IMR-90 (cell line): ENCODE measurements at regions not wholly inside any gene's neighbourhood (a gene's known extent, or its start where the extent isn't known, plus 50 kb on each side); places are given as distances from the start of the nearest gene placed in this dataset.

Source experiments
- ATAC-seq: fragments of 200-7000 bp; cut with Tn5 transposase; 2 replicates; pipeline ENCODE4 v1.9.1; 2020; ENCODE audit warnings: low read depth, mild to moderate bottlenecking, moderate library complexity
- BruUV-seq: library from RNA; stranded (reverse); fragments of 400-500 nt; replicated peaks from 2 replicates; lab custom pipeline; 2021; lab: Mats Ljungman, UMichigan
- CTCF ChIA-PET: fragments of 300-600 bp; formaldehyde crosslinking; extraction: SDS; loops from one replicate; lab custom pipeline; 2021; ENCODE audit warnings: antibody characterized with exemption; lab: Yijun Ruan, JAX
- POLR2A ChIA-PET: fragments of 300-600 bp; sonication (Branson Sonifier 250); formaldehyde crosslinking; loops from one replicate; lab custom pipeline; 2022; ENCODE audit warnings: antibody characterized with exemption; ENCODE audit not compliant: unreplicated experiment; lab: Charles Lee
- DNase-seq: peaks from one replicate; pipeline ENCODE4 v3.0.0; 2013
- H2AFZ ChIP-seq: replicated peaks from 2 replicates; pipeline ENCODE3; 2013; ENCODE audit warnings: low read length, mild to moderate bottlenecking; ENCODE audit not compliant: poor library complexity
- H2AK5ac ChIP-seq: 2 replicates; pipeline ENCODE4 v1.6.1; 2013; ENCODE audit warnings: low read depth, low read length, inconsistent platforms
- H2AK9ac ChIP-seq: replicated peaks from 2 replicates; pipeline ENCODE3; 2013; ENCODE audit warnings: mild to moderate bottlenecking, low read depth, low read length, moderate library complexity; ENCODE audit not compliant: poor library complexity
- H2BK120ac ChIP-seq: 2 replicates; pipeline ENCODE4 v1.6.1; 2013; ENCODE audit warnings: low read depth, low read length, inconsistent platforms
- H2BK15ac ChIP-seq: 3 replicates; pipeline ENCODE4 v1.6.1; 2013; ENCODE audit warnings: low read depth, low read length, inconsistent platforms
- H2BK20ac ChIP-seq: 2 replicates; pipeline ENCODE4 v1.6.1; 2013; ENCODE audit warnings: low read depth, mild to moderate bottlenecking, inconsistent platforms, low read length, moderate library complexity
- H2BK5ac ChIP-seq: 2 replicates; pipeline ENCODE4 v1.6.1; 2013; ENCODE audit warnings: mild to moderate bottlenecking, low read depth, low read length, inconsistent platforms; ENCODE audit not compliant: poor library complexity, severe bottlenecking
- H3K14ac ChIP-seq: replicated peaks from 2 replicates; pipeline ENCODE4 v1.6.1; 2013; ENCODE audit warnings: low read depth, low read length, inconsistent platforms
- H3K18ac ChIP-seq: 2 replicates; pipeline ENCODE4 v1.6.1; 2013; ENCODE audit warnings: low read depth, low read length, control low read depth
- H3K23ac ChIP-seq: 2 replicates; pipeline ENCODE4 v1.6.1; 2013; ENCODE audit warnings: low read depth, low read length, inconsistent platforms
- H3K27ac ChIP-seq: 2 replicates; pipeline ENCODE4 v1.5.1; 2013; ENCODE audit warnings: mild to moderate bottlenecking, control low read depth, low read length; ENCODE audit not compliant: insufficient read depth
- H3K27me3 ChIP-seq: 2 replicates; pipeline ENCODE4 v1.6.1; 2013; ENCODE audit warnings: low read length; ENCODE audit not compliant: control insufficient read depth, insufficient read depth
- H3K36me3 ChIP-seq: 2 replicates; pipeline ENCODE4 v1.6.1; 2013; ENCODE audit warnings: low read length, mixed read lengths; ENCODE audit not compliant: control insufficient read depth, insufficient read depth
- H3K4ac ChIP-seq: 2 replicates; pipeline ENCODE4 v1.6.1; 2013; ENCODE audit warnings: low read depth, low read length, inconsistent platforms
- H3K4me1 ChIP-seq: 2 replicates; pipeline ENCODE4 v1.6.1; 2013; ENCODE audit warnings: low read length, mixed read lengths; ENCODE audit not compliant: control insufficient read depth, insufficient read depth
- H3K4me2 ChIP-seq: 2 replicates; pipeline ENCODE4 v1.6.1; 2013; ENCODE audit warnings: low read depth, mild to moderate bottlenecking, control low read depth, low read length, moderate library complexity
- H3K4me3 ChIP-seq: 2 replicates; pipeline ENCODE4 v1.5.1; 2013; ENCODE audit warnings: low read depth, mild to moderate bottlenecking, control low read depth, low read length, moderate library complexity; ENCODE audit not compliant: insufficient read depth
- H3K56ac ChIP-seq: 2 replicates; pipeline ENCODE4 v1.6.1; 2013; ENCODE audit warnings: low read length, inconsistent platforms; ENCODE audit not compliant: insufficient read depth; ENCODE audit errors: extremely low read depth
- H3K79me1 ChIP-seq, 2 experiments: 2 replicates each; pipeline ENCODE4 v1.6.1; 2013; ENCODE audit warnings: low read length in 2 of 2, inconsistent platforms in 1 of 2, low read depth in 1 of 2
- H3K9ac ChIP-seq: 2 replicates; pipeline ENCODE4 v1.6.1; 2013; ENCODE audit warnings: low read depth, low read length, control low read depth
- H3K9me1 ChIP-seq: 2 replicates; pipeline ENCODE4 v1.6.1; 2013; ENCODE audit warnings: low read length, inconsistent platforms; ENCODE audit not compliant: insufficient read depth
- H3K9me3 ChIP-seq: 2 replicates; pipeline ENCODE4 v1.6.1; 2013; ENCODE audit warnings: low read length; ENCODE audit not compliant: control insufficient read depth, insufficient read depth
- H4K20me1 ChIP-seq: 2 replicates; pipeline ENCODE4 v1.6.1; 2013; ENCODE audit warnings: low read length, inconsistent platforms; ENCODE audit not compliant: insufficient read depth
- H4K5ac ChIP-seq: 2 replicates; pipeline ENCODE4 v1.6.1; 2013; ENCODE audit warnings: mild to moderate bottlenecking, low read depth, low read length, control low read depth
- H4K8ac ChIP-seq, 2 experiments: 2 replicates each; pipeline ENCODE4 v1.6.1; 2013; ENCODE audit warnings: low read depth in 2 of 2, low read length in 2 of 2, control low read depth in 1 of 2, inconsistent platforms in 1 of 2
- H4K91ac ChIP-seq: 2 replicates; pipeline ENCODE4 v1.6.1; 2013; ENCODE audit warnings: low read depth, low read length, inconsistent platforms; ENCODE audit not compliant: insufficient read depth
- BHLHE40 ChIP-seq: fragments of 150-350 bp; IDR thresholded peaks from 2 replicates; pipeline ENCODE4 v1.6.1; 2016; ENCODE audit warnings: mild to moderate bottlenecking, low read depth, low read length
- CEBPB ChIP-seq: IDR thresholded peaks from 2 replicates; pipeline ENCODE4 v1.6.1; 2012; ENCODE audit warnings: low read depth, low read length, improper control_type of control experiment
- CHD1 ChIP-seq: IDR thresholded peaks from 2 replicates; pipeline ENCODE4 v1.6.1; 2012; ENCODE audit warnings: low read depth, low read length, improper control_type of control experiment
- FOS ChIP-seq: fragments of 150-350 bp; IDR thresholded peaks from 2 replicates; pipeline ENCODE4 v1.6.1; 2016; ENCODE audit warnings: low read depth, low read length
- MAFK ChIP-seq: IDR thresholded peaks from 2 replicates; pipeline ENCODE4 v1.6.1; 2012; ENCODE audit warnings: low read depth, low read length, improper control_type of control experiment
- MAZ ChIP-seq: IDR thresholded peaks from 2 replicates; pipeline ENCODE4 v1.6.1; 2012; ENCODE audit warnings: low read depth, mild to moderate bottlenecking, low read length, improper control_type of control experiment, moderate library complexity, borderline replicate concordance
- MXI1 ChIP-seq: IDR thresholded peaks from 2 replicates; pipeline ENCODE4 v1.6.1; 2012; ENCODE audit warnings: low read depth, mild to moderate bottlenecking, low read length, moderate library complexity, borderline replicate concordance
- NFE2L2 ChIP-seq: fragments of 150-350 bp; IDR thresholded peaks from 2 replicates; pipeline ENCODE4 v1.6.1; 2016; ENCODE audit warnings: low read depth, mild to moderate bottlenecking, low read length
- POLR2A ChIP-seq: IDR thresholded peaks from 2 replicates; pipeline ENCODE4 v1.6.1; 2012; ENCODE audit warnings: mild to moderate bottlenecking, low read depth, low read length
- RAD21 ChIP-seq: IDR thresholded peaks from 2 replicates; pipeline ENCODE4 v1.6.1; 2012; ENCODE audit warnings: low read length, improper control_type of control experiment
- RCOR1 ChIP-seq: IDR thresholded peaks from 2 replicates; pipeline ENCODE4 v1.6.1; 2012; ENCODE audit warnings: mild to moderate bottlenecking, low read length, improper control_type of control experiment; ENCODE audit not compliant: insufficient replicate concordance
- RFX5 ChIP-seq: IDR thresholded peaks from 2 replicates; pipeline ENCODE4 v1.8.0; 2012; ENCODE audit warnings: low read depth, mild to moderate bottlenecking, low read length, moderate library complexity
- SMC3 ChIP-seq: fragments of 150-350 bp; IDR thresholded peaks from 2 replicates; pipeline ENCODE4 v1.6.1; 2016; ENCODE audit warnings: low read depth, mild to moderate bottlenecking, antibody characterized with exemption, low read length, moderate library complexity
- WGBS, 2 experiments: methylation state at CpG; one replicate each; pipeline versions ENCODE4 v1.1.5 to v1.1.7; 2013; ENCODE audit warnings: missing lambda C conversion rate in 2 of 2; ENCODE audit not compliant: insufficient read length in 1 of 2; ENCODE audit errors: extremely low coverage in 2 of 2; 5-methylcytosine and 5-hydroxymethylcytosine counted together
- dilution Hi-C: fragments of 300-500 bp; cut with HindIII; formaldehyde crosslinking; loops from one replicate; pipeline ENCODE4 v1.14.3; 2018; ENCODE audit warnings: low sequenced_read_pairs; ENCODE audit not compliant: unreplicated experiment
- in situ Hi-C: fragments of 300-500 bp; cut with MboI; formaldehyde crosslinking; loops from 3 replicates; pipeline ENCODE4 v1.14.3; 2019; ENCODE audit warnings: low sequenced_read_pairs, inconsistent platforms, mixed read lengths
- intact Hi-C: fragments of 100-400 bp; cut with micrococcal nuclease; formaldehyde crosslinking; loops from 2 replicates; pipeline ENCODE4 v1.10.0; 2022
- TF ChIP-seq, protein P1 (sequence below): fragments of 150-350 bp; IDR thresholded peaks from 2 replicates; pipeline ENCODE4 v1.6.1; 2017; ENCODE audit warnings: mild to moderate bottlenecking, antibody characterized with exemption, low read length, low read depth
- TF ChIP-seq, protein P2 (sequence below): fragments of 150-350 bp; IDR thresholded peaks from 2 replicates; pipeline ENCODE4 v1.6.1; 2016; ENCODE audit warnings: low read depth, mild to moderate bottlenecking, low read length, moderate library complexity, borderline replicate concordance
- TF ChIP-seq, protein P3 (sequence below): conservative IDR thresholded peaks from 2 replicates; pipeline ENCODE4 v1.5.1; 2012; ENCODE audit warnings: mild to moderate bottlenecking, low read depth, low read length, improper control_type of control experiment

DNA sequence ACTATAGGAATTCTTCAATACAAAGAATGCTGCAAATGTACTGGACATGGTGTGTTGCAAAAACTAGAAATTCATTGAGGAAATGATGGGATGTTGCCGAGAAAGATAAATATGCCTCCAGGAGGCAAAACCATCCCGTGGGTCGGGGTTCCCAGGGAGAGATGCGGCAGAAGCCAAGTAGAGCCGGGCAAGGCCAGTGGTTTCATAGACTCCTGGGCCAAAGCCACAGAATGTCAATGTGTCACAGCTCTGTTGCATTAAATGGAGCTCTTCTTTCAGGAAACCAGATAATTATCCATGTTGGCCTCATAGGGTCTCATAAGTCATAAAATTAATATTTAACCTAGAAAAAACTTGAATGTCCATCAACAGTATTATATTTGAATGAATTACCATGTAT, 419.5 kb upstream of the CDH10 start:
- H4K5ac ChIP-seq, result no peak overlapping the region
- no TSS peak for BruUV-seq
- DNase-seq, result no peak
- H2AK9ac ChIP-seq, result no peak overlapping the region
- H4K20me1 ChIP-seq, result no peaks in the 10 kb centered on the region
- dilution Hi-C loops, result no loop called here
- H3K27me3 ChIP-seq, result no peaks in the 10 kb centered on the region
- no peak overlapping the region for H2BK5ac ChIP-seq
- TF ChIP-seq NFE2L2 (no peak), RCOR1 (no peak), MXI1 (no peak), RFX5 (no peak), FOS (no peak), CEBPB (no peak), BHLHE40 (no peak), RAD21 (no peak), SMC3 (no peak), MAFK (no peak), POLR2A (no peak), MAZ (no peak), CHD1 (no peak)
- TF ChIP-seq, protein P1, sequence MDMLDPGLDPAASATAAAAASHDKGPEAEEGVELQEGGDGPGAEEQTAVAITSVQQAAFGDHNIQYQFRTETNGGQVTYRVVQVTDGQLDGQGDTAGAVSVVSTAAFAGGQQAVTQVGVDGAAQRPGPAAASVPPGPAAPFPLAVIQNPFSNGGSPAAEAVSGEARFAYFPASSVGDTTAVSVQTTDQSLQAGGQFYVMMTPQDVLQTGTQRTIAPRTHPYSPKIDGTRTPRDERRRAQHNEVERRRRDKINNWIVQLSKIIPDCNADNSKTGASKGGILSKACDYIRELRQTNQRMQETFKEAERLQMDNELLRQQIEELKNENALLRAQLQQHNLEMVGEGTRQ, result no peak
- TF ChIP-seq, protein P2, sequence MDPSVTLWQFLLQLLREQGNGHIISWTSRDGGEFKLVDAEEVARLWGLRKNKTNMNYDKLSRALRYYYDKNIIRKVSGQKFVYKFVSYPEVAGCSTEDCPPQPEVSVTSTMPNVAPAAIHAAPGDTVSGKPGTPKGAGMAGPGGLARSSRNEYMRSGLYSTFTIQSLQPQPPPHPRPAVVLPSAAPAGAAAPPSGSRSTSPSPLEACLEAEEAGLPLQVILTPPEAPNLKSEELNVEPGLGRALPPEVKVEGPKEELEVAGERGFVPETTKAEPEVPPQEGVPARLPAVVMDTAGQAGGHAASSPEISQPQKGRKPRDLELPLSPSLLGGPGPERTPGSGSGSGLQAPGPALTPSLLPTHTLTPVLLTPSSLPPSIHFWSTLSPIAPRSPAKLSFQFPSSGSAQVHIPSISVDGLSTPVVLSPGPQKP, result no peak
- TF ChIP-seq, protein P3, sequence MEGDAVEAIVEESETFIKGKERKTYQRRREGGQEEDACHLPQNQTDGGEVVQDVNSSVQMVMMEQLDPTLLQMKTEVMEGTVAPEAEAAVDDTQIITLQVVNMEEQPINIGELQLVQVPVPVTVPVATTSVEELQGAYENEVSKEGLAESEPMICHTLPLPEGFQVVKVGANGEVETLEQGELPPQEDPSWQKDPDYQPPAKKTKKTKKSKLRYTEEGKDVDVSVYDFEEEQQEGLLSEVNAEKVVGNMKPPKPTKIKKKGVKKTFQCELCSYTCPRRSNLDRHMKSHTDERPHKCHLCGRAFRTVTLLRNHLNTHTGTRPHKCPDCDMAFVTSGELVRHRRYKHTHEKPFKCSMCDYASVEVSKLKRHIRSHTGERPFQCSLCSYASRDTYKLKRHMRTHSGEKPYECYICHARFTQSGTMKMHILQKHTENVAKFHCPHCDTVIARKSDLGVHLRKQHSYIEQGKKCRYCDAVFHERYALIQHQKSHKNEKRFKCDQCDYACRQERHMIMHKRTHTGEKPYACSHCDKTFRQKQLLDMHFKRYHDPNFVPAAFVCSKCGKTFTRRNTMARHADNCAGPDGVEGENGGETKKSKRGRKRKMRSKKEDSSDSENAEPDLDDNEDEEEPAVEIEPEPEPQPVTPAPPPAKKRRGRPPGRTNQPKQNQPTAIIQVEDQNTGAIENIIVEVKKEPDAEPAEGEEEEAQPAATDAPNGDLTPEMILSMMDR, result no peak
- in situ Hi-C loops, result no loop called here
- H3K79me1 ChIP-seq, result no peaks in the 10 kb centered on the region
- no peaks in the 10 kb centered on the region for H3K9me1 ChIP-seq
- H2BK20ac ChIP-seq, result no peak overlapping the region
- ATAC-seq, result no peak
- no peak overlapping the region for H3K9ac ChIP-seq
- no peak overlapping the region for H3K27ac ChIP-seq
- H2BK15ac ChIP-seq, result no peak overlapping the region
- no peak overlapping the region for H2BK120ac ChIP-seq
- H3K4me3 ChIP-seq, result no peak overlapping the region
- H3K14ac ChIP-seq, result no peak overlapping the region
- POLR2A ChIA-PET, result no interaction called here
- no peak overlapping the region for H3K4ac ChIP-seq
- H3K36me3 ChIP-seq, result no peaks in the 10 kb centered on the region
- no peak overlapping the region for H4K91ac ChIP-seq
- no peak overlapping the region for H3K23ac ChIP-seq
- peaks cover 7% of the 10 kb centered on the region for H3K9me3 ChIP-seq
- CTCF ChIA-PET, result no interaction called here
- no peak overlapping the region for H3K4me2 ChIP-seq
- H3K4me1 ChIP-seq, result no peaks in the 10 kb centered on the region
- H3K18ac ChIP-seq, result no peak overlapping the region
- 73% methylated on average over 5 of the region's 5 CpGs; no CpG with 5 or more reads in 1 of the 2 experiments for WGBS, 2 experiments
- H2AK5ac ChIP-seq, result no peak overlapping the region
- H2AFZ ChIP-seq, result no peak overlapping the region
- intact Hi-C loops, result no loop called here
- H3K56ac ChIP-seq, result no peak overlapping the region
- no peak overlapping the region for H4K8ac ChIP-seq
